GM12892 (cell line): ENCODE measurements at regions not wholly inside any gene's neighbourhood (a gene's known extent, or its start where the extent isn't known, plus 50 kb on each side); places are given as distances from the start of the nearest gene placed in this dataset.

Source experiments
- POLR2A ChIP-seq: IDR thresholded peaks from 2 replicates; pipeline ENCODE4 v1.6.1; 2011; ENCODE audit warnings: low read depth, low read length, control low read depth
- POLR2AphosphoS5 ChIP-seq: IDR thresholded peaks from 2 replicates; pipeline ENCODE4 v1.6.1; 2011; ENCODE audit warnings: low read depth, low read length, control low read depth
- TAF1 ChIP-seq: IDR thresholded peaks from 2 replicates; pipeline ENCODE4 v1.6.1; 2011; ENCODE audit warnings: low read depth, mild to moderate bottlenecking, control low read depth, low read length, borderline replicate concordance

DNA sequence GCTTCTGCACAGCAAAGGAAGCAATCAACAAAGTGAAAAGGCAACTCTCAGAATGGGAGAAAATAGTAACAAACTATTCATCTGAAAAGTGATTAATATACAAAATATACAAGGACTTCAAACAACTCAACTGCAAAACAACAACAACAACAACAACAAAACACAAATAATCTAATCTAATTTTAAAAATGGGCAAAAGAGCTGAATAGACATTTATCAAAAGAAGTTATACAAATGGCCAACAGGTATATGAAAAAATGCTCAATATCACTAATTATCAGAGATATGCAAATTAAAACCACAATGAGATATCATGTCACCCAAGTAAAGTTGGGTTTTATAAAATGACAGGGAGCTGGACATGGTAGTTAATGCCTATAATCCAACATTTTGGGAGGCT lies 602.8 kb upstream of the DIAPH2 start:
- TF ChIP-seq POLR2A (no peak), TAF1 (no peak), POLR2AphosphoS5 (no peak)
